GM12878 (cell line): ENCODE measurements at regions not wholly inside any gene's neighbourhood (a gene's known extent, or its start where the extent isn't known, plus 50 kb on each side); places are given as distances from the start of the nearest gene placed in this dataset.

Experiments used
- ATAC-seq: fragments of 200-7000 bp; cut with Tn5 transposase; 3 replicates; pipeline ENCODE4 v1.9.1; 2020; ENCODE audit warnings: mild to moderate bottlenecking, moderate library complexity
- BruUV-seq: library from RNA; stranded (reverse); fragments of 400-500 nt; replicated peaks from 2 replicates; lab custom pipeline; 2021; lab: Mats Ljungman, UMichigan
- CTCF ChIA-PET: fragments of 300-600 bp; sonication (Branson Sonifier 250); formaldehyde crosslinking; extraction: SDS; loops from one replicate; lab custom pipeline; 2021; ENCODE audit warnings: inconsistent platforms; lab: Yijun Ruan, JAX
- POLR2A ChIA-PET: fragments of 350-600 bp; formaldehyde crosslinking; extraction: SDS; loops from one replicate; lab custom pipeline; 2021; ENCODE audit warnings: inconsistent platforms; lab: Charles Lee
- RAD21 ChIA-PET: fragments of 300-600 bp; sonication (Branson Sonifier 250); formaldehyde crosslinking; loops from one replicate; lab custom pipeline; 2023; ENCODE audit warnings: antibody characterized with exemption; ENCODE audit not compliant: unreplicated experiment; lab: Charles Lee
- SMC1A ChIA-PET: fragments of 300-600 bp; sonication (Branson Sonifier 250); formaldehyde crosslinking; loops from one replicate; lab custom pipeline; 2023; ENCODE audit not compliant: unreplicated experiment, uncharacterized antibody; lab: Charles Lee
- DNase-seq: peaks from one replicate; pipeline ENCODE4 v3.0.0-alpha.2; 2011; ENCODE audit warnings: low read depth, low spot score
- FAIRE-seq: peaks from 3 replicates; lab custom pipeline; 2011; peaks lifted over from hg19 to GRCh38; lab: Jason Lieb, UNC
- H2AFZ ChIP-seq: 2 replicates; pipeline ENCODE4 v1.6.0; 2011; ENCODE audit warnings: low read depth, low read length, control low read depth; ENCODE audit not compliant: control insufficient read depth
- H3K27ac ChIP-seq: 2 replicates; pipeline ENCODE4 v1.5.1; 2011; ENCODE audit warnings: control low read depth; ENCODE audit not compliant: control insufficient read depth, insufficient read depth
- H3K27me3 ChIP-seq, 2 experiments: replicated peaks in 1 of 2; 2 replicates each; pipeline versions ENCODE4 v1.6.0 to v1.6.1; 2011; ENCODE audit warnings: low read length in 1 of 2; ENCODE audit not compliant: control insufficient read depth in 2 of 2, insufficient read depth in 2 of 2
- H3K36me3 ChIP-seq, 2 experiments: 2 replicates each; pipeline ENCODE4 v1.5.1; 2011; ENCODE audit warnings: low read length in 1 of 2; ENCODE audit not compliant: control insufficient read depth in 2 of 2, insufficient read depth in 2 of 2
- H3K4me1 ChIP-seq: 2 replicates; pipeline ENCODE4 v1.6.1; 2011; ENCODE audit warnings: mild to moderate bottlenecking, low read length, moderate library complexity, mixed read lengths; ENCODE audit not compliant: control insufficient read depth, insufficient read depth
- H3K4me2 ChIP-seq: 2 replicates; pipeline ENCODE4 v1.6.0; 2011; ENCODE audit warnings: control low read depth; ENCODE audit not compliant: control insufficient read depth, insufficient read depth
- H3K4me3 ChIP-seq: fragments of 200-600 bp; sonication (generic); 2 replicates; pipeline ENCODE4 v1.5.1; 2016
- H3K79me2 ChIP-seq: 2 replicates; pipeline ENCODE4 v1.6.0; 2011; ENCODE audit warnings: low read length; ENCODE audit not compliant: control insufficient read depth, insufficient read depth
- H3K9ac ChIP-seq: 2 replicates; pipeline ENCODE4 v1.8.0; 2011; ENCODE audit warnings: low read length, control low read depth, mixed read lengths; ENCODE audit not compliant: control insufficient read depth, insufficient read depth
- H3K9me3 ChIP-seq: replicated peaks from 3 replicates; pipeline ENCODE4 v1.5.1; 2011; ENCODE audit warnings: mild to moderate bottlenecking, low read length; ENCODE audit not compliant: control insufficient read depth, insufficient read depth
- H4K20me1 ChIP-seq: 2 replicates; pipeline ENCODE4 v1.6.0; 2011; ENCODE audit not compliant: control insufficient read depth, insufficient read depth
- BACH1 ChIP-seq: fragments of 450-650 bp; IDR thresholded peaks from 2 replicates; pipeline ENCODE4 v1.6.1; 2017; ENCODE audit warnings: mild to moderate bottlenecking, borderline replicate concordance
- BCL11A ChIP-seq: IDR thresholded peaks from 2 replicates; pipeline ENCODE4 v1.6.1; 2011; ENCODE audit warnings: low read depth, low read length
- HDAC2 ChIP-seq: fragments of 200-600 bp; sonication (generic); IDR thresholded peaks from 2 replicates; pipeline ENCODE4 v1.6.1; 2017
- IRF5 ChIP-seq: fragments of 450-650 bp; IDR thresholded peaks from 2 replicates; pipeline ENCODE4 v1.6.1; 2017; ENCODE audit warnings: borderline replicate concordance
- NR2C2 ChIP-seq: IDR thresholded peaks from 2 replicates; pipeline ENCODE4 v1.6.1; 2011; ENCODE audit warnings: borderline replicate concordance, low read depth; ENCODE audit not compliant: control insufficient read depth, insufficient read length
- RUNX3 ChIP-seq: IDR thresholded peaks from 2 replicates; pipeline ENCODE4 v1.6.1; 2012; ENCODE audit warnings: low read length, inconsistent platforms
- SREBF2 ChIP-seq: IDR thresholded peaks from 2 replicates; pipeline ENCODE4 v1.6.1; 2012; ENCODE audit warnings: mild to moderate bottlenecking, low read length
- SRF ChIP-seq, 2 experiments: IDR thresholded peaks; 2 replicates each; pipeline ENCODE4 v1.6.1; 2011; ENCODE audit warnings: low read depth in 2 of 2, low read length in 2 of 2, mild to moderate bottlenecking in 1 of 2, moderate library complexity in 1 of 2
- STAT1 ChIP-seq: fragments of 450-650 bp; conservative IDR thresholded peaks from 2 replicates; pipeline ENCODE4 v1.6.1; 2014; ENCODE audit warnings: antibody characterized with exemption, mild to moderate bottlenecking
- SUPT20H ChIP-seq: IDR thresholded peaks from 2 replicates; pipeline ENCODE4 v1.6.1; 2011; ENCODE audit warnings: low read depth, mild to moderate bottlenecking, low read length, moderate library complexity, borderline replicate concordance; ENCODE audit not compliant: control insufficient read depth
- TBL1XR1 ChIP-seq: IDR thresholded peaks from 2 replicates; pipeline ENCODE4 v1.6.1; 2012; ENCODE audit warnings: low read depth, low read length, improper control_type of control experiment
- ZNF207 ChIP-seq: fragments of 450-650 bp; IDR thresholded peaks from 2 replicates; pipeline ENCODE4 v1.6.1; 2014; ENCODE audit warnings: antibody characterized with exemption, mild to moderate bottlenecking, borderline replicate concordance
- ZNF384 ChIP-seq: IDR thresholded peaks from 2 replicates; pipeline ENCODE4 v1.6.1; 2012; ENCODE audit warnings: low read depth, mild to moderate bottlenecking, low read length, improper control_type of control experiment, borderline replicate concordance
- ZNF687 ChIP-seq: fragments of 450-650 bp; IDR thresholded peaks from 2 replicates; pipeline ENCODE4 v1.6.1; 2017; ENCODE audit warnings: mild to moderate bottlenecking, moderate library complexity
- WGBS: methylation state at CpG from one replicate; pipeline ENCODE4 v1.1.6; 2016; ENCODE audit warnings: low lambda C conversion rate; ENCODE audit not compliant: insufficient replicate concordance, insufficient coverage; ENCODE audit errors: missing lambda C conversion rate; 5-methylcytosine and 5-hydroxymethylcytosine counted together
- in situ Hi-C: fragments of 300-500 bp; cut with MboI; formaldehyde crosslinking; loops from 9 replicates; pipeline ENCODE4 v1.14.3; 2018; ENCODE audit warnings: mixed read lengths
- intact Hi-C: fragments of 100-400 bp; cut with micrococcal nuclease; formaldehyde crosslinking; loops from one replicate; pipeline ENCODE4 v1.14.2; 2022; ENCODE audit not compliant: unreplicated experiment
- TF ChIP-seq, protein P1 (sequence below): IDR thresholded peaks from 2 replicates; pipeline ENCODE4 v1.6.1; 2012; ENCODE audit warnings: low read length, inconsistent platforms
- TF ChIP-seq, protein P2 (sequence below): IDR thresholded peaks from 2 replicates; pipeline ENCODE4 v1.6.1; 2011; ENCODE audit warnings: borderline replicate concordance, low read depth, mild to moderate bottlenecking, moderate library complexity, low read length; ENCODE audit not compliant: insufficient read depth, poor library complexity, severe bottlenecking

GRCh38 chr3:30082652-30083051 lies 523.7 kb upstream of the TGFBR2 start (continued):
- TF ChIP-seq ZNF687 (no peak), TBL1XR1 (no peak), ZNF384 (no peak), NR2C2 (no peak), HDAC2 (no peak), BACH1 (no peak), BCL11A (no peak)
- TF ChIP-seq, protein P1, sequence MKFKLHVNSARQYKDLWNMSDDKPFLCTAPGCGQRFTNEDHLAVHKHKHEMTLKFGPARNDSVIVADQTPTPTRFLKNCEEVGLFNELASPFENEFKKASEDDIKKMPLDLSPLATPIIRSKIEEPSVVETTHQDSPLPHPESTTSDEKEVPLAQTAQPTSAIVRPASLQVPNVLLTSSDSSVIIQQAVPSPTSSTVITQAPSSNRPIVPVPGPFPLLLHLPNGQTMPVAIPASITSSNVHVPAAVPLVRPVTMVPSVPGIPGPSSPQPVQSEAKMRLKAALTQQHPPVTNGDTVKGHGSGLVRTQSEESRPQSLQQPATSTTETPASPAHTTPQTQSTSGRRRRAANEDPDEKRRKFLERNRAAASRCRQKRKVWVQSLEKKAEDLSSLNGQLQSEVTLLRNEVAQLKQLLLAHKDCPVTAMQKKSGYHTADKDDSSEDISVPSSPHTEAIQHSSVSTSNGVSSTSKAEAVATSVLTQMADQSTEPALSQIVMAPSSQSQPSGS: no peak

DNA sequence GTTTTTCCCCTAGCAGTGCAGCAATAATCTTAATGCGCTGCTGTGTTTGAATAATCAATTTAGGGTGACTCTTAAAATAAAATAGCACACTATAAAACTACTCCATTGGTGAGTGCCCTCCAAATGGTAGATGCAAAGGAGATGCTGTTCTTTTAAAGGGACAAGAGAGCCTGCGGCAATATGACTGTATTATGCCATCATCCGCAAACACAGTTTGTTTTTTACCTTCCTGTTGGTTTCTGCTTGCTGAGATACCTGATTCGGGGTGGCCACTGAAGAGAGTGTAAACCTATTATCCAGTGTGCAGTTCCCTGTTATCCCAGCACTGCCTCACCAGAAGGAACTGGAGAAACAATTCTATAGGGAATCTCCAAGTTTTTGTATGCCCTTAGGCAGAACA lies 523.1 kb upstream of the TGFBR2 start:
- ChIA-PET SMC1A (no interaction called here), POLR2A (no interaction called here), RAD21 (no interaction called here), CTCF (interaction anchor here (1.8 kb wide), 1 partner anchor 41 kb away, joined by 6 read pairs; no protein-coding TSS in a partner anchor)
- Histone ChIP-seq H3K4me1 (no peaks in the 10 kb centered on the region), H3K9ac (no peak overlapping the region), H3K27ac (no peak overlapping the region), H4K20me1 (no peaks in the 10 kb centered on the region), H3K36me3 (no peaks in the 10 kb centered on the region), H3K9me3 (no peaks in the 10 kb centered on the region), H3K4me3 (no peak overlapping the region), H2AFZ (no peak overlapping the region), H3K27me3 (no peaks in the 10 kb centered on the region), H3K79me2 (no peaks in the 10 kb centered on the region), H3K4me2 (no peak overlapping the region)
- ATAC-seq (no peak), DNase-seq (no peak), FAIRE-seq (no peak)
- TF ChIP-seq STAT1 (no peak), SREBF2 (no peak), ZNF207 (no peak), IRF5 (no peak), RUNX3 (no peak), SUPT20H (no peak), SRF (IDR thresholded peaks at IDR 0.05; ENCODE audit: low read depth in 2 of 2, low read length in 2 of 2) (no peak)
- TF ChIP-seq, protein P2, sequence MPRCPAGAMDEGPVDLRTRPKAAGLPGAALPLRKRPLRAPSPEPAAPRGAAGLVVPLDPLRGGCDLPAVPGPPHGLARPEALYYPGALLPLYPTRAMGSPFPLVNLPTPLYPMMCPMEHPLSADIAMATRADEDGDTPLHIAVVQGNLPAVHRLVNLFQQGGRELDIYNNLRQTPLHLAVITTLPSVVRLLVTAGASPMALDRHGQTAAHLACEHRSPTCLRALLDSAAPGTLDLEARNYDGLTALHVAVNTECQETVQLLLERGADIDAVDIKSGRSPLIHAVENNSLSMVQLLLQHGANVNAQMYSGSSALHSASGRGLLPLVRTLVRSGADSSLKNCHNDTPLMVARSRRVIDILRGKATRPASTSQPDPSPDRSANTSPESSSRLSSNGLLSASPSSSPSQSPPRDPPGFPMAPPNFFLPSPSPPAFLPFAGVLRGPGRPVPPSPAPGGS: no peak
- BruUV-seq: no TSS peak
- in situ Hi-C loops (no loop called here), intact Hi-C loops (no loop called here)
- 20% methylated on average over 4 of the region's 4 CpGs for WGBS
